ENCODE measurements at regions not wholly inside any gene's neighbourhood (a gene's known extent, or its start where the extent isn't known, plus 50 kb on each side); places are given as distances from the start of the nearest gene placed in this dataset.

DNA sequence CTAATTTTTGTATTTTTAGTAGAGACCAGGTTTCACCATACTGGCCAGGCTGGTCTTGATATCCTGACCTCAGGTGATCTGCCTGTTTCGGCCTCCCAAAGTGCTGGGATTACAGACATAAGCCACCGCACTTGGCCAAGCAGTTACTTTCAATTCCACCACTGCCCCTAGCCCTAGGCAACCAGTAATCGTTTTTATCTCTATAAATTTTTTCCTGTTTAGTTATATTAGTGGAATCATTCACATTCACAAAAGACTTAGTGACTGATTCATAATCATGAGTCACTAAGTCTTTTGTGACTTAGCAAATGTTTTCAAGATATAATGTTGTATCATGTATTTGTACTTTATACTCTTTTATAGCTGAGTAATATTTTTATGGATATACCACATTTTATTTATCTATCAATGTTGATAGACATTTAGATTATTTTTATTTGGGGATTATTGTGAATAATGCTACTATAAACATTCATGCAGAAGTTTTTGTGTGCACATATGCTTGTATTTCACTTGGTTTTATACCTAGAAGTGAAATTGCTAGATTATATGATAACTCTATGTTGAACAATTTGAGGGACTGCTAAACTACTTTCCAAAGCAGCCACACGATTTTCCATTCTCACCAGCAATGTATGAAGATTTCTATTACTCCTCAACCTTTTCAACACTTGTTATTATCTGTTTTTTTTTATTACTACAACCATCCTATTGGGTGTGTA is 421.4 kb upstream of the ID4 start:
- DNase-seq: no peak

DNA sequence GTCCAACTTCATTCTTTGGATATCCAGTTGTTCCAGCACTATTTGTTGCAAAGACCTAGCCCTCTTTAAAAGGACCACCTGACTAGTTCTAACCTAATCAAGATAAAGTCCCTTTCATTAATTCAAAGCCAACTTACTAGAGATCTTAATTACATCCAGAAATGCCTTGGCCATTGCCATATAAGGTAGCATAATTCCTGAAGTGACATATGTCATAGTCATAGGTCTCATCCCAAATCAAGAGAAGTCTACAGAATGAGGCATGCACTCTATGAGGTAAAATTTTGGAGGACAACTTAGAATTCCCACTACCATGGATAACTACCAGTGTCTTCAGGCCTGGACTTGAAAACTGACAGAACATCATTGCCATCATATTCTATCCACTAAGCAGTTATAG is 420.4 kb upstream of the ID4 start:
- DNase-seq: no peak

GRCh38 chr6:19417713-19418112 is 419.5 kb upstream of the ID4 start:
- DNase-seq: no peak

GRCh38 chr6:19424853-19425252 is 412.3 kb upstream of the ID4 start:
- DNase-seq: no peak

DNA sequence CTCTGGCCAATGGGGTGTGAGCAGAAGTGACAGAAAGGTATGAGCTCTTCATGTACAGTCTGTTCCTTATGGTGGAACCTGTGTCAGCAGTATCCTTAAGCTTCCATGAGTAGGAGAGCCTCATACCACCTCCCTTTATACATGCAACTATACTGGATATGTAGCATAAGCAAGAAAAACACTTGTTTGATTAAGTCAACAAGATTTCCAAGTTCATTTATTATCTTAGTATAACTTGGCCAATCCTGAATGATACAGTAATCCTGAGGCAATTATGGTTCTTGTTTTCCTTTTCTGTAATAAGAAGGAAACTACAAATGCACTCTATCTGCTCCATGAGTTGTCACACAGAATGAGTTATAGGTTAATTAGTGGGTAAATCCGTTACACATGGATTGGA is 409.6 kb upstream of the ID4 start:
- no peak for DNase-seq

GRCh38 chr6:19432966-19433498 is 404.1 kb upstream of the ID4 start:
- peak in 1 of 2 experiments; percentile 35 for DNase-seq

GRCh38 chr6:19434065-19434464 is 403.1 kb upstream of the ID4 start:
- no peak for DNase-seq

GRCh38 chr6:19435755-19436154 is 401.4 kb upstream of the ID4 start:
- DNase-seq: no peak

DNA sequence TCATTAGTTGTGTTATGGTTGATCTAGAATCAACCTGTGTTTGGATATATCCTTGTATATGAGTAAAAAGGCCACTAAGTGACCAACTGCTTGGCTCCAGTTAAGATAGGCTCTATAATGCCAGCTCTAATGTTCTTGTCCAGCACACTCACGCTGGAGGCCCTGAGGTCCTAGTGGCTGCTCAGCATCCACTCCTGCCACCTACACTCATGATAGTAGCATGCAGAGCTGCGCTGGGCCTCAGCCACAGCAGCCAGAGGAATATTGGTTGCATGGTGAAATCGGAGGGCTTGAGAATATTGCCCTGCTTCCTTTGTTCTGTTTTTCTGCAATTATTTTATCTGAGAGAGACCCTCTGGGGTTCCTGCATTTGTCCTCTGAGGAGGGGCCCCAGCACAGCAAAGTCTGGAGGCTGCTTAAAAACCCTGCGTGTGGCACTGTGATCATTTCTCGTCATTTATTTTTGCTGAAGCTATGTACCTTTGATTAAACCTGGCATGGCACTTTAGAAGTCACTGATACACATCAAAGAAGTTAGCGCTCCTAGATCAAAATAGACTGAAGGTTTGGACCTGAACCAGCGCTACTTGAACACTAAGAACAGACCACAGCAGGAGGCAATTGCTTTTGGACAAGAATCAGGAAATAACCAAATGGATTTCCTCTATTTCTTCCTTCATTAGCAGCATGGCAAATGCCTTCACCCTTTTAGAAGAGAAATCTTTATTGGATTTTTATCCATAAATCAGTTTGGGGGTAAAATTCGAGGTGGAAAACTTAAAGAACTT is 398.4 kb upstream of the ID4 start:
- DNase-seq: peak in 1 of 2 experiments; percentile 53

GRCh38 chr6:19440531-19440930 is 396.6 kb upstream of the ID4 start:
- DNase-seq: no peak

GRCh38 chr6:19443411-19443810 is 393.8 kb upstream of the ID4 start:
- no peak for DNase-seq

GRCh38 chr6:19444041-19444440 is 393.1 kb upstream of the ID4 start:
- no peak for DNase-seq

DNA sequence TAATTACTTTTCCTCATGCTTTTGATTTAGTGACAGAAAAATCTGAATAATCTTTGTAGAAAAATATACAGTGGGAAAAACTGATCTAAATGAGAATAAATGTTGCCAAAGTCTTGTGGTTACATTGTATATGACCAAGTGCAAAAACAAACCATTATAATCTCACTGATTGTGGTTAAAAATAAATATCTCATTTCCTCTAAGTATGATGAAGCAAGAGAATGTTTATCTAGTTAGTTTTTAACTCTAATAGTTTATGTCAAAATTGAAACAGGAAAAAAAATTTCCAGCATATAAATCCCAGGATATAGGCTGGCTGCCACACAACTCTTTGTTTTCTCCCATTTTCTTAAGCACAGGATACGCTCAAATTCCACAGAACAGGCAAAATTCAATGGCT is 392.7 kb upstream of the ID4 start:
- no peak for DNase-seq

DNA sequence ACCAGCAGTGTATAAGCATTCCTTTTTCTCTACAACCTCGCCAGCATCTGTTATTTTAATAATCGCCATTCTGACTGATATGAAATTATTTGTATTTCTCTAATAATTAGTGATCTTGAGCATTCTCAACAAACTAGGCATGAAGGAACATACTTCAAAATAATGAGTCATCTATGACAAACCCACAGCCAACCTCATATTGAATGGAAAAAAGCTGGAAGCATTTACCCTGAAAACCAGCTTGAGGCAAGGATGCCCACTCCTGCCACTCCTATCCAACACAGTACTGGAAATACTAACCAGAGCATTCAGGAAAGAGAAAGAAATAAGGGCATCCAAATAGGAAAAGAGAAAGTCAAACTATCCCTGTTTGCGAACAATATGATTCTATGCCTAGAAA is 390.6 kb upstream of the ID4 start:
- DNase-seq: no peak

DNA sequence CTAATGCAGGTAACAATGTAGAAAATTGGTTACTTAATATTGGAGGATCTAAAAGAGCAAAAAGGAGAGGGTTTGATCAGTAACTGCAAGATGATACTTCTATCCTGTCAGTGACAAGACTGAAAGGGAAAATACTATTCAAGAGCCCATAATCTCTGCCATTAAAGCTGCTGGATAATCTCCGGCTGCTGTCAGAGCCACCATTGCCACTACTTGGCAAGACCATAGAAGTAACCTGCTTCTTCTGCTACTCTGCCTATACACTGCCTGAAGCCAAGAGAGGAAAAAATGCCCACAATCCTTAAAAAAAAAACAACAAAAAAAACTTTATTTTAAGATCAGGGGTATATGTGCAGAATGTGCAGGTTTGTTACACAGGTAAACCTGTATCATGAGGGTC is 386.5 kb upstream of the ID4 start:
- no peak for DNase-seq

- no peak for DNase-seq
These were observed 384.7 kb upstream of the ID4 start for GRCh38 chr6:19452495-19452894.

- DNase-seq: no peak
These were observed 383.0 kb upstream of the ID4 start for GRCh38 chr6:19454001-19454720.

DNA sequence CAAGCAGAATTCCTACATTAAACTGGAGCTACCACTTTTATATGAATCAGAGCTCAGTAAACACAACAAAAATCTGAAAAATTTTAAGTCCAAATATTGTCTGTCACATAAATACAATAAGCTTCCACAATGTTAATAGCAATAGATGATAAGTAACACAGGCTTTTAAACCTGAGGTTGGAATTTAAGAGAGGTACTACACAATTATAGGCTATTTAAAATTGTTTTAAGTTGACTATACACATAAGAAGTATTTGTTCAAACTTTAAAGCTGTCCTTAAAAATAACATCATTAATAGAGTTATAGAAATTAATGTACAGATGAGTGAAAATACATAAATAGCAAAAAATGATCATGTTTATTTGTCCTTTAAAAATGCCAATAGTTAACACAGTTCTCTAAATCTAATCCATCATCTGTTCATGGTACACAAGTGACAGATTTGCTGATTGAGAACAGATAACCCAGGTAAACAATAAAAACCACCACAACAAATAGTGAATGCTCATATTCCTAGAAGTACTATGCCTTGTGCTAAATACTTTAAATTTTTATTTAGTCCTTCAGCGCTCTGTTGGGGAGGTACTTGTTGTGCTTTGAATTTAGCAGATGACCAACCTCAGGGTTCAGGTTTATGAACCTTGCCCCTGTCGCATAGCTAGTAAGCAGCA is 382.3 kb upstream of the ID4 start:
- DNase-seq: no peak

DNA sequence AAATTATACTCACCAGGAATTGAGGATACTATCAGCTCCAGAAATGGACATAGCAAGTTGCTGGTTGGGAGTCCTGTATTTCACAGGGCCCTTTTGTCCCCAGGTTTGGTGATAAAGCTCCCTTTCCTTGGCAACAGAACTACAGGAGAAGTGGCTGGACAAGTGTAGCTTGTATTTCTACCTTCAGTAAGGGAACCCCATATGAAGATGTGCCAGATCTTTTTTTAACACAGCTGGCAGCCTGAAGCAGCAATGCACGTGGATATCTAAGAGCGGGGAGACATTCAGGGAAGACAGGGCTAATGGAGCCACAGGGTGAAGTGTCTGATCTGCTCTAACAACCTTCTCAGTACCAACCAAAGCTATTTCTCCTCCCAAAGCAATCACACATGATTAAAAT is 373.9 kb upstream of the ID4 start:
- no peak for DNase-seq

- no peak for DNase-seq
These were observed 373.2 kb upstream of the ID4 start for GRCh38 chr6:19463925-19464324.

GRCh38 chr6:19465256-19465655 is 371.9 kb upstream of the ID4 start:
- peak in 1 of 2 experiments; percentile 45 for DNase-seq

- peak in 1 of 2 experiments; percentile 82 for DNase-seq
These were observed 371.4 kb upstream of the ID4 start for GRCh38 chr6:19465760-19466159.

- DNase-seq: no peak
These were observed 366.8 kb upstream of the ID4 start for GRCh38 chr6:19470333-19470732.
